ENCODE measurements at regions not wholly inside any gene's neighbourhood (a gene's known extent, or its start where the extent isn't known, plus 50 kb on each side); places are given as distances from the start of the nearest gene placed in this dataset.

GRCh38 chr4:138894011-138894410, 121.6 kb upstream of the NOCT start:
- ATAC-seq: no peak
- TF ChIP-seq ESRRG (CRISPR knock-in tag; IDR thresholded peaks at IDR 0.05) (no peak), ARNTL (CRISPR knock-in tag; IDR thresholded peaks at IDR 0.05; ENCODE audit: borderline replicate concordance, low read depth) (no peak), ISL1 (CRISPR knock-in tag; IDR thresholded peaks at IDR 0.05) (no peak), ZNF8 (CRISPR knock-in tag; IDR thresholded peaks at IDR 0.05) (no peak), RARB (CRISPR knock-in tag; IDR thresholded peaks at IDR 0.05) (no peak), ZFP30 (CRISPR knock-in tag; IDR thresholded peaks at IDR 0.05) (no peak), ZFP3 (CRISPR knock-in tag; IDR thresholded peaks at IDR 0.05) (no peak), TCF4 (CRISPR knock-in tag; IDR thresholded peaks at IDR 0.05; ENCODE audit: borderline replicate concordance) (no peak)

- TF ChIP-seq ZFP30 (CRISPR knock-in tag; IDR thresholded peaks at IDR 0.05) (no peak), PATZ1 (CRISPR knock-in tag; IDR thresholded peaks at IDR 0.05; ENCODE audit: borderline replicate concordance) (no peak), TOX (CRISPR knock-in tag; IDR thresholded peaks at IDR 0.05; ENCODE audit: borderline replicate concordance) (0 out of 2 replicates have a peak, but pooled peaks have one; percentile 28)
- ATAC-seq: peak; percentile 61
Observed at GRCh38 chr4:138892483-138893407, 122.8 kb upstream of the NOCT start.

GRCh38 chr4:138891631-138892031, 124.0 kb upstream of the NOCT start:
- TF ChIP-seq CREB5 (CRISPR knock-in tag; IDR thresholded peaks at IDR 0.05; ENCODE audit: low read depth): no peak
- no peak for TF ChIP-seq ZNF565 (CRISPR knock-in tag; conservative IDR thresholded peaks at IDR 0.05; ENCODE audit: low read depth)
- TF ChIP-seq ISL1 (CRISPR knock-in tag; IDR thresholded peaks at IDR 0.05): peak; percentile 94
- peak; percentile 88; the same call in 1 of the 2 replicates for TF ChIP-seq GLIS3 (CRISPR knock-in tag; IDR thresholded peaks at IDR 0.05)
- TF ChIP-seq TSHZ2 (CRISPR knock-in tag; IDR thresholded peaks at IDR 0.05): peak; percentile 87
- no peak for TF ChIP-seq POU6F1 (CRISPR knock-in tag; IDR thresholded peaks at IDR 0.05; ENCODE audit: borderline replicate concordance, low read depth)
- no peak for TF ChIP-seq PATZ1 (CRISPR knock-in tag; IDR thresholded peaks at IDR 0.05; ENCODE audit: borderline replicate concordance)
- TF ChIP-seq ARNTL (CRISPR knock-in tag; IDR thresholded peaks at IDR 0.05; ENCODE audit: borderline replicate concordance, low read depth): no peak
- peak; percentile 67; the same call in 1 of the 2 replicates for TF ChIP-seq ZC3H10 (CRISPR knock-in tag; IDR thresholded peaks at IDR 0.05)
- TF ChIP-seq TOX (CRISPR knock-in tag; IDR thresholded peaks at IDR 0.05; ENCODE audit: borderline replicate concordance): 0 out of 2 replicates have a peak, but pooled peaks have one; percentile 27
- peak; percentile 66; the same call in 1 of the 2 replicates for TF ChIP-seq SNAI2 (CRISPR knock-in tag; IDR thresholded peaks at IDR 0.05)
- 0 out of 2 replicates have a peak, but pooled peaks have one; percentile 28 for TF ChIP-seq CSDC2 (CRISPR knock-in tag; IDR thresholded peaks at IDR 0.05)
- peak; percentile 86 for ATAC-seq

Measured in SK-N-SH treated with all-trans-retinoic acid at 6 μM for 48 hours (cell line).